ENCODE measurements at regions not wholly inside any gene's neighbourhood (a gene's known extent, or its start where the extent isn't known, plus 50 kb on each side); places are given as distances from the start of the nearest gene placed in this dataset.

DNA sequence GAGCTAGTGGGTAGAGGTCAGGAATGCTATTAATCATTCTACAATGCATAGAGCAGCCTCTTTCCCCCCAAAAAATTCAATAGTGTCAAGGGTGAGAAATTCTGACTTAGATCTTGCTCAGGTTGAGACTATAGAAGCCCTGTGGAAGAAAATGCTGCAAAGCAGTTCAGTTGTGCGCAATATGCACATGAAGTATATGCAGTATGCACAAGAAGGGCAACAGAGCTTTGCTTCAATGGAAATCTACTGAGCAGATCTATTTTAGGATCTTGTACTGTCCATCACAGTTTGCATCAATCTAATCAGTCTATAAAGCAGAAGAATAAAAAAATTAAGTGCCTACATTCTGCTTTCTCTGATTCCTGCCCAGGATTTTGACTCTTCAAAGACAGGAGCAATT lies 225.8 kb upstream of the STEAP1 start:
- CTCF ChIA-PET, result interaction anchor here (0.5 to 0.7 kb wide), 3 partner anchors 8 to 921 kb away, joined by 3 to 5 read pairs (median 4); no protein-coding TSS in a partner anchor
- H3K9ac ChIP-seq (ENCODE audit: low read depth, low read length), result no peak overlapping the region
- H2BK20ac ChIP-seq (ENCODE audit: low read depth, low read length), result no peak overlapping the region
- no peaks in the 10 kb centered on the region for H4K20me1 ChIP-seq (ENCODE audit: insufficient read depth, low read length)
- peaks cover 6% of the 10 kb centered on the region; the same call in 1 of the 2 replicates for H3K9me3 ChIP-seq (ENCODE audit: control insufficient read depth, insufficient read depth, low read length)
- H4K91ac ChIP-seq (ENCODE audit: insufficient read depth, low read depth, low read length), result no peak overlapping the region
- POLR2A ChIA-PET (ENCODE audit: unreplicated experiment), result no interaction called here
- H3K4ac ChIP-seq (ENCODE audit: low read depth, low read length), result no peak overlapping the region
- H3K79me1 ChIP-seq (ENCODE audit: low read depth in 1 of 2, low read length in 2 of 2), result no peaks in the 10 kb centered on the region
- no peak overlapping the region for H2BK15ac ChIP-seq (ENCODE audit: low read depth, low read length)
- H3K18ac ChIP-seq (ENCODE audit: low read depth, low read length), result no peak overlapping the region
- H4K5ac ChIP-seq (ENCODE audit: low read depth, low read length), result no peak overlapping the region
- no peak overlapping the region for H3K4me2 ChIP-seq (ENCODE audit: low read depth, low read length)
- ATAC-seq (ENCODE audit: low read depth) (no peak), DNase-seq (no peak)
- TF ChIP-seq MAZ (IDR thresholded peaks at IDR 0.05; ENCODE audit: borderline replicate concordance, low read depth, low read length) (no peak), RFX5 (IDR thresholded peaks at IDR 0.05; ENCODE audit: low read depth, low read length) (no peak), CHD1 (IDR thresholded peaks at IDR 0.05; ENCODE audit: low read depth, low read length) (no peak), SMC3 (IDR thresholded peaks at IDR 0.05; ENCODE audit: low read depth, low read length) (no peak), RCOR1 (IDR thresholded peaks at IDR 0.05; ENCODE audit: insufficient replicate concordance, low read length) (no peak), BHLHE40 (IDR thresholded peaks at IDR 0.05; ENCODE audit: low read depth, low read length) (no peak), CEBPB (IDR thresholded peaks at IDR 0.05; ENCODE audit: low read depth, low read length) (no peak), POLR2A (IDR thresholded peaks at IDR 0.05; ENCODE audit: low read depth, low read length) (no peak), RAD21 (IDR thresholded peaks at IDR 0.05; ENCODE audit: low read length) (no peak), MAFK (IDR thresholded peaks at IDR 0.05; ENCODE audit: low read depth, low read length) (no peak), MXI1 (IDR thresholded peaks at IDR 0.05; ENCODE audit: borderline replicate concordance, low read depth, low read length) (no peak), NFE2L2 (IDR thresholded peaks at IDR 0.05; ENCODE audit: low read depth, low read length) (no peak), FOS (IDR thresholded peaks at IDR 0.05; ENCODE audit: low read depth, low read length) (no peak)
- TF ChIP-seq, protein P1, sequence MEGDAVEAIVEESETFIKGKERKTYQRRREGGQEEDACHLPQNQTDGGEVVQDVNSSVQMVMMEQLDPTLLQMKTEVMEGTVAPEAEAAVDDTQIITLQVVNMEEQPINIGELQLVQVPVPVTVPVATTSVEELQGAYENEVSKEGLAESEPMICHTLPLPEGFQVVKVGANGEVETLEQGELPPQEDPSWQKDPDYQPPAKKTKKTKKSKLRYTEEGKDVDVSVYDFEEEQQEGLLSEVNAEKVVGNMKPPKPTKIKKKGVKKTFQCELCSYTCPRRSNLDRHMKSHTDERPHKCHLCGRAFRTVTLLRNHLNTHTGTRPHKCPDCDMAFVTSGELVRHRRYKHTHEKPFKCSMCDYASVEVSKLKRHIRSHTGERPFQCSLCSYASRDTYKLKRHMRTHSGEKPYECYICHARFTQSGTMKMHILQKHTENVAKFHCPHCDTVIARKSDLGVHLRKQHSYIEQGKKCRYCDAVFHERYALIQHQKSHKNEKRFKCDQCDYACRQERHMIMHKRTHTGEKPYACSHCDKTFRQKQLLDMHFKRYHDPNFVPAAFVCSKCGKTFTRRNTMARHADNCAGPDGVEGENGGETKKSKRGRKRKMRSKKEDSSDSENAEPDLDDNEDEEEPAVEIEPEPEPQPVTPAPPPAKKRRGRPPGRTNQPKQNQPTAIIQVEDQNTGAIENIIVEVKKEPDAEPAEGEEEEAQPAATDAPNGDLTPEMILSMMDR (conservative IDR thresholded peaks at IDR 0.05; ENCODE audit: low read depth, low read length), result no peak
- TF ChIP-seq, protein P2, sequence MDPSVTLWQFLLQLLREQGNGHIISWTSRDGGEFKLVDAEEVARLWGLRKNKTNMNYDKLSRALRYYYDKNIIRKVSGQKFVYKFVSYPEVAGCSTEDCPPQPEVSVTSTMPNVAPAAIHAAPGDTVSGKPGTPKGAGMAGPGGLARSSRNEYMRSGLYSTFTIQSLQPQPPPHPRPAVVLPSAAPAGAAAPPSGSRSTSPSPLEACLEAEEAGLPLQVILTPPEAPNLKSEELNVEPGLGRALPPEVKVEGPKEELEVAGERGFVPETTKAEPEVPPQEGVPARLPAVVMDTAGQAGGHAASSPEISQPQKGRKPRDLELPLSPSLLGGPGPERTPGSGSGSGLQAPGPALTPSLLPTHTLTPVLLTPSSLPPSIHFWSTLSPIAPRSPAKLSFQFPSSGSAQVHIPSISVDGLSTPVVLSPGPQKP (IDR thresholded peaks at IDR 0.05; ENCODE audit: borderline replicate concordance, low read depth, low read length), result no peak
- TF ChIP-seq, protein P3, sequence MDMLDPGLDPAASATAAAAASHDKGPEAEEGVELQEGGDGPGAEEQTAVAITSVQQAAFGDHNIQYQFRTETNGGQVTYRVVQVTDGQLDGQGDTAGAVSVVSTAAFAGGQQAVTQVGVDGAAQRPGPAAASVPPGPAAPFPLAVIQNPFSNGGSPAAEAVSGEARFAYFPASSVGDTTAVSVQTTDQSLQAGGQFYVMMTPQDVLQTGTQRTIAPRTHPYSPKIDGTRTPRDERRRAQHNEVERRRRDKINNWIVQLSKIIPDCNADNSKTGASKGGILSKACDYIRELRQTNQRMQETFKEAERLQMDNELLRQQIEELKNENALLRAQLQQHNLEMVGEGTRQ (IDR thresholded peaks at IDR 0.05; ENCODE audit: low read depth, low read length), result no peak
- no TSS peak for BruUV-seq (replicated peaks)
- H3K4me1 ChIP-seq (ENCODE audit: control insufficient read depth, insufficient read depth, low read length), result no peaks in the 10 kb centered on the region
- H2BK5ac ChIP-seq (ENCODE audit: low read depth, low read length, poor library complexity, severe bottlenecking), result no peak overlapping the region
- no peaks in the 10 kb centered on the region for H3K36me3 ChIP-seq (ENCODE audit: control insufficient read depth, insufficient read depth, low read length)
- no peak overlapping the region for H2AK9ac ChIP-seq (replicated peaks; ENCODE audit: low read depth, low read length, poor library complexity)
- no peak overlapping the region for H4K8ac ChIP-seq (ENCODE audit: low read depth in 2 of 2, low read length in 2 of 2)
- H3K14ac ChIP-seq (replicated peaks; ENCODE audit: low read depth, low read length), result no peak overlapping the region
- H3K27ac ChIP-seq (ENCODE audit: insufficient read depth, low read length), result no peak overlapping the region
- no peak overlapping the region for H2BK120ac ChIP-seq (ENCODE audit: low read depth, low read length)
- H3K9me1 ChIP-seq (ENCODE audit: insufficient read depth, low read length), result no peaks in the 10 kb centered on the region
- no peak overlapping the region for H3K56ac ChIP-seq (ENCODE audit: extremely low read depth, insufficient read depth, low read length)
- H3K4me3 ChIP-seq (ENCODE audit: insufficient read depth, low read depth, low read length), result no peak overlapping the region
- dilution Hi-C loops (cut with HindIII; ENCODE audit: low sequenced_read_pairs, unreplicated experiment), result no loop called here
- no peak overlapping the region for H3K23ac ChIP-seq (ENCODE audit: low read depth, low read length)
- no peak overlapping the region for H2AFZ ChIP-seq (replicated peaks; ENCODE audit: low read length, poor library complexity)
- H2AK5ac ChIP-seq (ENCODE audit: low read depth, low read length), result no peak overlapping the region
- intact Hi-C loops (cut with micrococcal nuclease), result no loop called here
- no peaks in the 10 kb centered on the region for H3K27me3 ChIP-seq (ENCODE audit: control insufficient read depth, insufficient read depth, low read length)
- in situ Hi-C loops (cut with MboI; ENCODE audit: low sequenced_read_pairs), result no loop called here
- no CpG with 5 or more reads among the region's 1 CpG for WGBS, 2 experiments (ENCODE audit: extremely low coverage in 2 of 2, insufficient read length in 1 of 2)

All from IMR-90 (cell line).